Neural cell (in vitro differentiated cells): ENCODE measurements at regions not wholly inside any gene's neighbourhood (a gene's known extent, or its start where the extent isn't known, plus 50 kb on each side); places are given as distances from the start of the nearest gene placed in this dataset.

Source experiments
- EP300 ChIP-seq: fragments of 450-650 bp; conservative IDR thresholded peaks from 2 replicates; pipeline ENCODE4 v1.6.1; 2014; ENCODE audit warnings: antibody characterized with exemption, mild to moderate bottlenecking, moderate library complexity; ENCODE audit not compliant: poor library complexity, severe bottlenecking
- EZH2 ChIP-seq: fragments of 200-600, 300-800 bp; shearing (Covaris generic), sonication (generic); IDR thresholded peaks from 2 replicates; pipeline ENCODE4 v1.6.1; 2014; ENCODE audit warnings: antibody characterized with exemption, low read length, borderline replicate concordance, mild to moderate bottlenecking; ENCODE audit not compliant: insufficient read depth, poor library complexity, severe bottlenecking
- MXI1 ChIP-seq: fragments of 450-650 bp; conservative IDR thresholded peaks from 2 replicates; pipeline ENCODE4 v1.6.1; 2014; ENCODE audit warnings: antibody characterized with exemption, mild to moderate bottlenecking; ENCODE audit not compliant: poor library complexity, severe bottlenecking
- POLR2AphosphoS5 ChIP-seq: IDR thresholded peaks from 2 replicates; pipeline ENCODE4 v1.6.1; 2012
- TF ChIP-seq, protein P1 (sequence below): fragments of 450-650 bp; IDR thresholded peaks from 2 replicates; pipeline ENCODE4 v1.5.1; 2014; ENCODE audit warnings: antibody characterized with exemption, mild to moderate bottlenecking, moderate library complexity; ENCODE audit not compliant: poor library complexity, severe bottlenecking
- TF ChIP-seq, protein P2 (sequence below): IDR thresholded peaks from 2 replicates; pipeline ENCODE4 v1.6.1; 2012; ENCODE audit warnings: borderline replicate concordance

DNA sequence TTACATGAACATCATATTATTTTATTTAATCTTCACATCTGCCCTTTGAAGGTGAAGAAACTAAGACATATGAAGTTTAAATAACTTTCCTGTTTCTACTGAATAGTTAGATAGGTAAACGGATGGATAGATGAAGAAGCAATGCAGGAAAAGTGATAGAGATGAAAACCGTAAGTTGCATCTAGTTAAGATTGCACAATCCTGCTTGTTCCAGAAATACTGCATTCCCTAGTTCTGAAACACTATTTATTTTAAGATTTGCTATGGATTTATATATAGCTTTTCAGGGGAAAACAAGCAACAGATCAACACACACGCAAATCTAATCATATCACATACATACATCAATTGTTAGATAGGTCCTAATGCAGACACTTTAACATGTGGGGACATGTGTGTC is 512.7 kb upstream of the C16orf82 start:
- TF ChIP-seq, protein P1, sequence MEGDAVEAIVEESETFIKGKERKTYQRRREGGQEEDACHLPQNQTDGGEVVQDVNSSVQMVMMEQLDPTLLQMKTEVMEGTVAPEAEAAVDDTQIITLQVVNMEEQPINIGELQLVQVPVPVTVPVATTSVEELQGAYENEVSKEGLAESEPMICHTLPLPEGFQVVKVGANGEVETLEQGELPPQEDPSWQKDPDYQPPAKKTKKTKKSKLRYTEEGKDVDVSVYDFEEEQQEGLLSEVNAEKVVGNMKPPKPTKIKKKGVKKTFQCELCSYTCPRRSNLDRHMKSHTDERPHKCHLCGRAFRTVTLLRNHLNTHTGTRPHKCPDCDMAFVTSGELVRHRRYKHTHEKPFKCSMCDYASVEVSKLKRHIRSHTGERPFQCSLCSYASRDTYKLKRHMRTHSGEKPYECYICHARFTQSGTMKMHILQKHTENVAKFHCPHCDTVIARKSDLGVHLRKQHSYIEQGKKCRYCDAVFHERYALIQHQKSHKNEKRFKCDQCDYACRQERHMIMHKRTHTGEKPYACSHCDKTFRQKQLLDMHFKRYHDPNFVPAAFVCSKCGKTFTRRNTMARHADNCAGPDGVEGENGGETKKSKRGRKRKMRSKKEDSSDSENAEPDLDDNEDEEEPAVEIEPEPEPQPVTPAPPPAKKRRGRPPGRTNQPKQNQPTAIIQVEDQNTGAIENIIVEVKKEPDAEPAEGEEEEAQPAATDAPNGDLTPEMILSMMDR: no peak
- no peak for TF ChIP-seq EZH2
- TF ChIP-seq POLR2AphosphoS5: no peak
- TF ChIP-seq EP300: no peak
- no peak for TF ChIP-seq MXI1
- TF ChIP-seq, protein P2, sequence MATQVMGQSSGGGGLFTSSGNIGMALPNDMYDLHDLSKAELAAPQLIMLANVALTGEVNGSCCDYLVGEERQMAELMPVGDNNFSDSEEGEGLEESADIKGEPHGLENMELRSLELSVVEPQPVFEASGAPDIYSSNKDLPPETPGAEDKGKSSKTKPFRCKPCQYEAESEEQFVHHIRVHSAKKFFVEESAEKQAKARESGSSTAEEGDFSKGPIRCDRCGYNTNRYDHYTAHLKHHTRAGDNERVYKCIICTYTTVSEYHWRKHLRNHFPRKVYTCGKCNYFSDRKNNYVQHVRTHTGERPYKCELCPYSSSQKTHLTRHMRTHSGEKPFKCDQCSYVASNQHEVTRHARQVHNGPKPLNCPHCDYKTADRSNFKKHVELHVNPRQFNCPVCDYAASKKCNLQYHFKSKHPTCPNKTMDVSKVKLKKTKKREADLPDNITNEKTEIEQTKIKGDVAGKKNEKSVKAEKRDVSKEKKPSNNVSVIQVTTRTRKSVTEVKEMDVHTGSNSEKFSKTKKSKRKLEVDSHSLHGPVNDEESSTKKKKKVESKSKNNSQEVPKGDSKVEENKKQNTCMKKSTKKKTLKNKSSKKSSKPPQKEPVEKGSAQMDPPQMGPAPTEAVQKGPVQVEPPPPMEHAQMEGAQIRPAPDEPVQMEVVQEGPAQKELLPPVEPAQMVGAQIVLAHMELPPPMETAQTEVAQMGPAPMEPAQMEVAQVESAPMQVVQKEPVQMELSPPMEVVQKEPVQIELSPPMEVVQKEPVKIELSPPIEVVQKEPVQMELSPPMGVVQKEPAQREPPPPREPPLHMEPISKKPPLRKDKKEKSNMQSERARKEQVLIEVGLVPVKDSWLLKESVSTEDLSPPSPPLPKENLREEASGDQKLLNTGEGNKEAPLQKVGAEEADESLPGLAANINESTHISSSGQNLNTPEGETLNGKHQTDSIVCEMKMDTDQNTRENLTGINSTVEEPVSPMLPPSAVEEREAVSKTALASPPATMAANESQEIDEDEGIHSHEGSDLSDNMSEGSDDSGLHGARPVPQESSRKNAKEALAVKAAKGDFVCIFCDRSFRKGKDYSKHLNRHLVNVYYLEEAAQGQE: no peak
